ENCODE measurements at regions not wholly inside any gene's neighbourhood (a gene's known extent, or its start where the extent isn't known, plus 50 kb on each side); places are given as distances from the start of the nearest gene placed in this dataset.

DNA sequence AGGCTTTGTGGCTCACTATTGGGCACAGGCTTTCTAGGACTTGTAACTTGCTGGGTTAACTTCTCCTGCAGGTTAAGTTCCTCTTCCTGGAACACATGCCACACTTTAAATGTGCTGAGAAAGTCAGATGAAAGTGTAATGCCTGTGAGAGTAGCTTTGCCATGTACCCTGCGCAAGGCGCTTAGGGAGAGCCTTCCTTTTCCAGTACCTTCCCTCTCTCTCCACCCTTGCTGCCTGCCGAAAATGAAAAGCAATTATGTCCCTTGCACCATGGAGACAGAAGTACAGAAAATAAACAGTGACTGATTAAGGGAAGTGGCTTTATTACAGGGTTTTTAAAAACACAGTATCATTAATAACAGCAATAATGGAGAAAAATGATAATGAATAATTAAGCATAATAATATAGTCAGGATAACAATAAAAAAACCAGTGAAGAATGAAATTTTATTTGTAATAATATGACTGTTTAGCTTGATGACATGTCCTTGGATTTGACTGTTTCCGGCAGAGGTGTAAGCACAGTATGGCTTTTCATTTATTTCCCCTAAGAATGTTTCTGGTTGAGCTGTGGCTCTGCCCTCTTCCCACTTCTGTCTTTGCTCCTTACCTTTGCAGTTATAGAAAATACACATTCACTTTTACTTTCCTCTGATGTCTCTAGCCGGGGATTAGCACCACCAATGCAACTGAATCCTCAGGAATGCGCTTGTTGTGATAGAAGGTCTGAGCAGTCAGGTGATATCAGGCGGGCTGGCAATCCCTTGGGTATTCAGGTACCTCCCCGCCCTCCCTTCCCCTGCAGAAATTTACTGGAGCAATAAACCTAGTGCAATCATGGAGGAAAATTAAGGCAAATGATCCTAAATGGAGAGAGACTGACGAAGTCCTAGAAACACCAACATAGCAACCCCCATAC, 472.3 kb upstream of the CITED2 start:
- TF ChIP-seq FUS (optimal IDR thresholded peaks at IDR 0.05; ENCODE audit: low read depth, low read length) (no peak), SP1 (CRISPR knock-in tag; IDR thresholded peaks at IDR 0.05) (no peak)

Measured in K562 (cell line).